K562 (cell line): ENCODE measurements at regions not wholly inside any gene's neighbourhood (a gene's known extent, or its start where the extent isn't known, plus 50 kb on each side); places are given as distances from the start of the nearest gene placed in this dataset.

ENCODE experiments used
- ATAC-seq: fragments of 200-7000 bp; cut with Tn5 transposase; 3 replicates; pipeline ENCODE4 v1.9.1; 2020; ENCODE audit warnings: moderate library complexity
- BruUV-seq: library from RNA; stranded (reverse); fragments of 400-500 nt; replicated peaks from 2 replicates; lab custom pipeline; 2021; lab: Mats Ljungman, UMichigan
- CTCF ChIA-PET: fragments of 300-600 bp; formaldehyde crosslinking; extraction: SDS; loops from one replicate; lab custom pipeline; 2021; ENCODE audit warnings: low intra/inter-chr PET ratio; lab: Yijun Ruan, JAX
- POLR2A ChIA-PET: fragments of 300-600, 350-650 bp; sonication (Branson Sonifier 250); formaldehyde crosslinking; extraction: SDS; loops from one replicate; lab custom pipeline; 2021; ENCODE audit warnings: antibody characterized with exemption, inconsistent platforms; lab: Yijun Ruan, JAX
- DNase-seq, 4 experiments: peaks; one replicate each; pipeline versions ENCODE4 v3.0.0 to v3.0.0-alpha.2; 2011 to 2018; ENCODE audit warnings: low spot score in 3 of 4, mixed read lengths in 3 of 4; ENCODE audit errors: extremely low read depth in 1 of 4
- FAIRE-seq: peaks from 2 replicates; lab custom pipeline; 2011; peaks lifted over from hg19 to GRCh38; lab: Jason Lieb, UNC
- H2AFZ ChIP-seq: 2 replicates; pipeline ENCODE4 v1.6.0; 2011; ENCODE audit warnings: low read depth, low read length, control low read depth, inconsistent platforms
- H3K27ac ChIP-seq: fragments of 200-600 bp; 3 replicates; pipeline ENCODE4 v1.8.0; 2011; ENCODE audit warnings: low read depth, mild to moderate bottlenecking, control low read depth, inconsistent platforms, low read length, moderate library complexity, mixed read lengths; ENCODE audit errors: extremely low read depth
- H3K27me3 ChIP-seq, 2 experiments: fragments of 300-600 bp in 1 of 2; 2 replicates in 1 of 2; 3 replicates in 1 of 2; pipeline versions ENCODE4 v1.6.0 to v1.8.0; 2011; ENCODE audit warnings: inconsistent platforms in 2 of 2, low read length in 2 of 2, mild to moderate bottlenecking in 1 of 2, mixed read lengths in 1 of 2, moderate library complexity in 1 of 2; ENCODE audit not compliant: control insufficient read depth in 2 of 2, insufficient read depth in 2 of 2
- H3K36me3 ChIP-seq: fragments of 300-600 bp; 3 replicates; pipeline ENCODE4 v1.8.0; 2011; ENCODE audit warnings: mild to moderate bottlenecking, low read length, inconsistent platforms; ENCODE audit not compliant: control insufficient read depth, insufficient read depth
- H3K4me1 ChIP-seq, 2 experiments: fragments of 200-600 bp in 1 of 2; replicated peaks in 1 of 2; 2 replicates in 1 of 2; 3 replicates in 1 of 2; pipeline versions ENCODE4 v1.5.1 to v1.8.0; 2011; ENCODE audit warnings: inconsistent platforms in 2 of 2, low read length in 2 of 2, mild to moderate bottlenecking in 1 of 2, mixed read lengths in 1 of 2, moderate library complexity in 1 of 2; ENCODE audit not compliant: control insufficient read depth in 2 of 2, insufficient read depth in 2 of 2
- H3K4me2 ChIP-seq: 2 replicates; pipeline ENCODE4 v1.6.1; 2011; ENCODE audit warnings: low read length, control low read depth, inconsistent platforms, mixed read lengths; ENCODE audit not compliant: insufficient read depth
- H3K4me3 ChIP-seq: fragments of 200-600 bp; sonication (generic), shearing (Covaris generic); 2 replicates; pipeline ENCODE4 v1.5.1; 2016; ENCODE audit warnings: control low read depth, inconsistent platforms
- H3K79me2 ChIP-seq: fragments of 200-600 bp; 3 replicates; pipeline ENCODE4 v1.8.0; 2011; ENCODE audit warnings: low read length, inconsistent platforms; ENCODE audit not compliant: control insufficient read depth, insufficient read depth
- H3K9ac ChIP-seq, 2 experiments: 2 replicates each; pipeline versions ENCODE4 v1.6.0 to v1.6.1; 2011; ENCODE audit warnings: low read depth in 2 of 2, low read length in 2 of 2, control low read depth in 1 of 2, inconsistent platforms in 1 of 2, mild to moderate bottlenecking in 1 of 2, mixed read lengths in 1 of 2; ENCODE audit not compliant: insufficient read depth in 1 of 2
- H3K9me1 ChIP-seq: one replicate; pipeline ENCODE4 v1.6.0; 2011; ENCODE audit warnings: inconsistent platforms, mild to moderate bottlenecking, low read length, moderate library complexity; ENCODE audit not compliant: control insufficient read depth, insufficient read depth
- H3K9me3 ChIP-seq: replicated peaks from 2 replicates; pipeline ENCODE4 v1.5.1; 2011; ENCODE audit warnings: low read depth, low read length, inconsistent platforms; ENCODE audit not compliant: control insufficient read depth, insufficient read depth
- H4K20me1 ChIP-seq: replicated peaks from 2 replicates; pipeline ENCODE4 v1.6.1; 2011; ENCODE audit warnings: low read length, inconsistent platforms, mixed read lengths; ENCODE audit not compliant: control insufficient read depth, insufficient read depth
- AFF4 ChIP-seq: sonication (generic); formaldehyde crosslinking; IDR thresholded peaks from 2 replicates; pipeline ENCODE4 v1.8.0; 2023; ENCODE audit warnings: mild to moderate bottlenecking, missing genetic modification reagents
- FUS ChIP-seq: fragments of 200-400 bp; formaldehyde crosslinking; optimal IDR thresholded peaks from 2 replicates; pipeline ENCODE3; 2017; ENCODE audit warnings: low read depth, low read length
- HMG20B ChIP-seq: fragments of 250-450 bp; sonication (Bioruptor Pico); IDR thresholded peaks from 2 replicates; pipeline ENCODE4 v1.5.0; 2021; ENCODE audit warnings: mild to moderate bottlenecking
- KLF13 ChIP-seq: fragments of 450-650 bp; IDR thresholded peaks from 2 replicates; pipeline ENCODE4 v1.6.1; 2016; ENCODE audit warnings: missing genetic modification characterization, low read depth, mild to moderate bottlenecking, missing compliant biosample characterization, moderate library complexity, borderline replicate concordance
- L3MBTL2 ChIP-seq: fragments of 450-650 bp; IDR thresholded peaks from 2 replicates; pipeline ENCODE4 v1.6.1; 2016; ENCODE audit warnings: mild to moderate bottlenecking, moderate library complexity
- NELFE ChIP-seq: IDR thresholded peaks from 2 replicates; pipeline ENCODE4 v1.6.1; 2011; ENCODE audit warnings: mild to moderate bottlenecking; ENCODE audit not compliant: insufficient read depth, insufficient read length
- PHB2 ChIP-seq: fragments of 450-650 bp; IDR thresholded peaks from 2 replicates; pipeline ENCODE4 v1.6.1; 2017; ENCODE audit warnings: low read depth
- RAD51 ChIP-seq: fragments of 450-650 bp; IDR thresholded peaks from 2 replicates; pipeline ENCODE4 v1.7.1; 2016; ENCODE audit warnings: low read depth, mild to moderate bottlenecking, borderline replicate concordance
- RBBP5 ChIP-seq: fragments of 200-600 bp; sonication (generic); IDR thresholded peaks from 2 replicates; pipeline ENCODE4 v1.6.1; 2012; ENCODE audit warnings: borderline replicate concordance, mild to moderate bottlenecking, low read length, control low read depth, inconsistent platforms; ENCODE audit not compliant: insufficient read depth, poor library complexity, severe bottlenecking
- SMARCE1 ChIP-seq: fragments of 450-650 bp; IDR thresholded peaks from 2 replicates; pipeline ENCODE4 v1.7.1; 2016; ENCODE audit warnings: mild to moderate bottlenecking
- SNIP1 ChIP-seq: fragments of 450-650 bp; IDR thresholded peaks from 2 replicates; pipeline ENCODE4 v1.7.1; 2017; ENCODE audit warnings: low read depth, mild to moderate bottlenecking
- ZNF212 ChIP-seq: fragments of 450-650 bp; formaldehyde crosslinking; IDR thresholded peaks from 2 replicates; pipeline ENCODE4 v1.4.0; 2020; ENCODE audit warnings: mild to moderate bottlenecking
- ZNF347 ChIP-seq: fragments of 450-650 bp; formaldehyde crosslinking; IDR thresholded peaks from 2 replicates; pipeline ENCODE4 v1.4.0; 2020; ENCODE audit warnings: low read depth, mild to moderate bottlenecking, moderate library complexity
- WGBS: fragments of 100-300 bp; shearing (Covaris generic); methylation state at CpG from one replicate; pipeline ENCODE4 v1.1.6; 2016; ENCODE audit warnings: low coverage, mixed read lengths; ENCODE audit not compliant: insufficient coverage; ENCODE audit errors: missing lambda C conversion rate; 5-methylcytosine and 5-hydroxymethylcytosine counted together
- in situ Hi-C: fragments of 300-500 bp; cut with MboI; formaldehyde crosslinking; loops from 4 replicates; pipeline ENCODE4 v1.15.0; 2018; ENCODE audit warnings: inconsistent platforms, mixed read lengths
- intact Hi-C: fragments of 100-400 bp; cut with micrococcal nuclease; formaldehyde crosslinking; loops from 2 replicates; pipeline ENCODE4 v1.14.2; 2022

DNA sequence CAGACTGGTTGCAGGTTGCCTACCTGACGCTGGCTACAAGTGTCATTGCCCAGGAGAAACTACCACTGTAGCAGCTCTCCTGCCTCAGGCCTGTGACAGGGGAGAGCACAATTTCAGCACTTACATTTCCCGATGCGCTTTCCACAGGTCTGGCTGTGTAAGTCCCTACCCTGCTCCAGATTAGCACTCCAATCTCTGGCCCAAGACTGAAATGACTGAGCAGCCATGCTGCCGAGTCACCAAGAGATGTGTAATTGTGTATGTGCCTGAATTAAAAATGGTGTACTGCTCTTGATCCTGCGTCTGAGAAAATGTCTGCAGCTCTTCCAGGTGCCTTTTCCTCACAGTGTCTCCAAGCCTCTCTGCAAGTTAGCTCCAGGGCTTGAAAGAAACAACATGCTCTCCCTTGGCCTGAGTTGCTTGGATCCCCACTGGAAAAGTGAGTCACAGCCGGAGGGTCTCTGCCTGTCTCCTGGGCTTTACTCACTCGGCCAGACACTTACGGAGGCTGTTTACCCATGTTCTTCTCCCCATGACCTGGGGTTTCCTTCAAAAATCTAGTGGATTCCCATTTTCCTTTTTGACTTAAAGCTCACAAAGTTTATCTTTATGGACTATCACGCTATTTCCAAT lies 1001.7 kb upstream of the KCND2 start:
- in situ Hi-C loops: no loop called here
- no peak overlapping the region for H3K4me3 ChIP-seq
- ChIA-PET CTCF (no interaction called here), POLR2A (no interaction called here)
- H3K27ac ChIP-seq: no peak overlapping the region
- no peaks in the 10 kb centered on the region for H3K9me1 ChIP-seq
- no peak for ATAC-seq
- BruUV-seq: no TSS peak
- WGBS: 2% methylated on average over 9 of the region's 9 CpGs
- no peaks in the 10 kb centered on the region for H3K79me2 ChIP-seq
- no peak overlapping the region for H3K9ac ChIP-seq
- DNase-seq: no peak
- no peaks in the 10 kb centered on the region for H3K9me3 ChIP-seq
- intact Hi-C loops: loop anchor here (10.0 kb wide), 1 partner anchor 824 kb away; no protein-coding TSS in a partner anchor
- H3K27me3 ChIP-seq: no peaks in the 10 kb centered on the region
- H4K20me1 ChIP-seq: no peaks in the 10 kb centered on the region
- no peak overlapping the region for H2AFZ ChIP-seq
- no peak overlapping the region for H3K4me2 ChIP-seq
- no peak for FAIRE-seq
- TF ChIP-seq ZNF212 (CRISPR knock-in tag) (no peak), AFF4 (no peak), SNIP1 (no peak), SMARCE1 (no peak), RAD51 (no peak), ZNF347 (no peak), KLF13 (tag) (no peak), PHB2 (no peak), RBBP5 (no peak), HMG20B (CRISPR knock-in tag) (no peak), L3MBTL2 (no peak), NELFE (no peak), FUS (no peak)
- TF ChIP-seq, all 486 proteins: peak for 0
- H3K36me3 ChIP-seq: no peaks in the 10 kb centered on the region
- H3K4me1 ChIP-seq: no peaks in the 10 kb centered on the region
